ENCODE measurements at regions not wholly inside any gene's neighbourhood (a gene's known extent, or its start where the extent isn't known, plus 50 kb on each side); places are given as distances from the start of the nearest gene placed in this dataset.

DNA sequence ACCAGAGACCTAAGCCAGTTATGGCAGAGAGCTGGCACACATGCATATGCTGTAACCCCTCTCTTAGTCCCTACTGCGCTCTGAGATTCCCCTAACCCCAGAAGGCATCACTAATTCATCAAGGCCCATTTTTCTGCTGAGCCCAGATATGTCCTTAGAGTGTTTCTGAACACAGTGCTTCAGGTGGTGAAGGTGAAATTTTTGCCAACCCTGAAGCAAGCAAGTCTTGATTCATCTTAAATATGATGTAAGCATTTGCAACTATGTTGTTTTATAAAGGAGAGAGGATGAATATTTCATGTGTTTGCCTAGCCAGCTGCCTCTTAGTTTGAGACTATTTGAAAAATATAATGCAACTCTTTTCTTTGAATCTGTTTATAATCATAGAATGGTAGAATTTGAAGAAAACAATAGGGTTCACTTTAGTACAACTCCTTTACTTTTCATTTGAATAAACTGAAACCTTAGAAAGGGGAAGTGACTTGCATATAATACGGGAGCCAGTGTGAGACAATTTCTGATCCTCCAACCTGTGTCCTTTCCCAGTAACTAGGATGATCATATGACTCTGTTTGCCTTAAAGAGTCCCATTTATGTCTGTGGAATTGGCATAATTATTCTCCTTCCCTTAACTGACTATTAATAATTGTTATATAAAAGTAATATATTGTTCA, 194.3 kb upstream of the MTNR1B start:
- in situ Hi-C loops (cut with HindIII; ENCODE audit: low sequenced_read_pairs): no loop called here

DNA sequence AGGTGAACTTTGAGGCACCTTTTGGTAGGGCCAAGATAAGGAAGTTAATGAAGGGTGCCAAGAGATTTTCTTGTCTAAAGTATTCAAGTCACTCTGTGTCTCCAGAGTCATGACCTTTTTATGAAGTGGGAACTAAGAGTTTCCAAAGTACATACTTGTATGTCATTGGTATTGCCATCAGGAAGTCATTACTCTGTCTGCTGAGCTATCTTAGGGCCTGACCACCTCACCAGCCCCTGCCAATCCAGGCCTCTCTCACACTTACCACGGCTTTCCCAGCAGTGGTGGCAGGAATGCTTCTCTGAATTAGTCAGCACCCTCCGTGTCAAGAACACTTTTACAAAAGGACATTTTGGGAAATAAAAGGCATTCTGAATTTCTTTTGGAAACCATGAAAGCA, 192.8 kb upstream of the MTNR1B start:
- in situ Hi-C loops (cut with HindIII; ENCODE audit: low sequenced_read_pairs): no loop called here

DNA sequence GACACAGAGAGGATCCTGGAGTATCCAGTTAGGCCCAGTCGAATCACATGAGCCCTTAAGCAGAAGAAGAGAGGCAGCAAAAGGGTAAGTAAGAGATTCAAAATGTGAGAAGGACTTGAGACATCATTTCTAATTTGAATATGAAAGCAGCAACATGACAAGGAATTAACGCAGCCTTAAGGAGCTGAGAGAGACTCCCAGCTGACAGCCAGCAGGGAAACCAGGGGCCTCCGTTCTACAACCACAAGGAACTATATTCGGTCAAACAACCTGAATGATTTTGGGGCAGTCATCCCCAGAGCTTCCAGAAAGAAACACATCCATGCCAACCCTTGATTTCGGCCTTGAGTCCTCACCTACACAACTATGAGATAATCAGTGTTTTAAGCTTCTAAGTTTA, 189.7 kb upstream of the MTNR1B start:
- in situ Hi-C loops (cut with HindIII; ENCODE audit: low sequenced_read_pairs): no loop called here

DNA sequence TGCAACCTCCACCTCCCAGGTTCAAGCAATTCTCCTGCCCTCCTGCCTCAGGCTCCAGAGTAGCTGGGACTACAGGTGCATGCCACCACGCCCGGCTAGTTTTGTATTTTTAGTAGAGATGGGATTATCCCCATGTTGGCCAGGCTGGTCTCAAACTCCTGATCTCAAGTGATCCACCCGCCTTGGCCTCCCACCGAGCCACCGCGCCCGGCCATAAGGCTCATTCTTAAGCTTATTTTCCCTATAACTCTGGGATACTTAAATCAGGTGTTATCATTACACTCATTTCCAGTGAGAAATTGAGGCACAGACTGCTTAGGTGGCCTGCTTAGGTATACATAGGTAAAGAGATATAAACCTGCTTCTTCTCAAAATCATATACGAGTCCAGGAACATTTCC, 188.3 kb upstream of the MTNR1B start:
- in situ Hi-C loops (cut with HindIII; ENCODE audit: low sequenced_read_pairs): no loop called here

DNA sequence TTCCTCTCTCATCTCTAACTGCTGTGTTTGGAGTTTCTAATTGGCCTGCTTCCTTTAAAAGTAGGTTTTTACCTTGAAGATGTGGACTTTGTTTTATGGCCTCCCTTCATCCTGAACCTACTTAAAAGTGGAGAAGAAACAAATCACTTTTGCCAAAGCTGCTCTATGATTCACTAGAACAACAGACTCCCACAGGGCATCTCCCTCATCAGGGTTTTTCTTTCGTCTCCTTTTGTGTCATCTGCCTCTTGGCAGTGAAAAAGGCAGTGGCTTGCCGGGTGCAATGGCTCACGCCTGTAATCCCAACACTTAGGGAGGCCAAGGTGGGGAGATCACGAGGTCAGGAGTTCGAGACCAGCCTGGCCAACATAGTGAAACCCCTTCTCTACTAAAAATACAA, 186.6 kb upstream of the MTNR1B start:
- in situ Hi-C loops (cut with HindIII; ENCODE audit: low sequenced_read_pairs): no loop called here

DNA sequence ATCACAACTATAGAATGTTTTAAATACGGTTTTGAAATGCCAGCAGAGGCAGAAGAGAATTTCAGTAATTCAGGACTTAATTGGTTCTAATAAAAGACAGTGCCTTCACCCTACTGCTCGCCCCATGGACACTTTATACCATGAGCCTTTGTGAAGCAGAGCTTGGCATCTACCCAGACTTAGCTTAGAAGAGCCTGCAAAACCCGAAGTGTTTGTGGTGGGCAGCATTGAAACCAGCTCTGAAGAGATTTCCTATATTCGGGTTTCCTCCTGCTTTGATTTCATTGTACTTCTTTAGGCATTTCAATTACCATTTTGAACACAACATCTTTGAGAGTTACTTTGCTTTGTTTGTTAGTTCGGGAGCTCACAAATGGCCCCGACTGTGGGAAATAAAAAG, 185.1 kb upstream of the MTNR1B start:
- in situ Hi-C loops (cut with HindIII; ENCODE audit: low sequenced_read_pairs): no loop called here

DNA sequence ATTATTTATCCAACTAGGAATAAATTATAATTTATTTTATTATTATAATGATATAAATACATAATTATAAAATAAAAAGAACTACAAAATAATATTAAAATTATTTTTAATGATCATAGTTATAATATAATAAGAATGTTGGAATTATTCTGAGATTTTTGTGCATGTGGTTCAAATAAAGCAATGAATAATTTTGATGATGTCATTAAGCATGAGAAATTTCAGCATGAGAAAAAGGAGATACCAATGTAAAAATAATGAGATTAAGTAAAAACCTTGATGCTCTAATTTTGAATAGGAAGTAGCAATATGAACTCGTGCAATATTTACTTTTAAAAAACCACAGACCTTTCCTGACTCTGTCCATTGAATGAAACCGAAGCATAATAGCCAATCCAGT, 181.8 kb upstream of the MTNR1B start:
- in situ Hi-C loops (cut with HindIII; ENCODE audit: low sequenced_read_pairs): no loop called here

DNA sequence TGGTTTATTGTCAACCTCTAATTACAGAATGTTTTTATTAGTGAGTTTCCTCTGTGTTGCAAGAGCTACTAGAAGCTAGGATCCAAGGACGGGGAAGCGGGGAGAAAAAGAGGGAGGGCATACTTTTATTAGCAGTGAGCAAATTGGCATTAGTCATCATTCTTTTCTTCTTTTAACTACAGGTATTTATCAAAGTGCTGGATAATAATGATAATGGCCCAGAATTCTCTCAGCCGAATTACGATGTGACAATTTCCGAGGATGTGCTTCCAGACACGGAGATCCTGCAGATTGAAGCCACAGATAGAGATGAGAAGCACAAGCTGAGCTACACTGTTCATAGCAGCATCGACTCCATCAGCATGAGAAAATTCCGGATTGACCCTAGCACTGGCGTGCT, 179.7 kb upstream of the MTNR1B start:
- in situ Hi-C loops (cut with HindIII; ENCODE audit: low sequenced_read_pairs): no loop called here

DNA sequence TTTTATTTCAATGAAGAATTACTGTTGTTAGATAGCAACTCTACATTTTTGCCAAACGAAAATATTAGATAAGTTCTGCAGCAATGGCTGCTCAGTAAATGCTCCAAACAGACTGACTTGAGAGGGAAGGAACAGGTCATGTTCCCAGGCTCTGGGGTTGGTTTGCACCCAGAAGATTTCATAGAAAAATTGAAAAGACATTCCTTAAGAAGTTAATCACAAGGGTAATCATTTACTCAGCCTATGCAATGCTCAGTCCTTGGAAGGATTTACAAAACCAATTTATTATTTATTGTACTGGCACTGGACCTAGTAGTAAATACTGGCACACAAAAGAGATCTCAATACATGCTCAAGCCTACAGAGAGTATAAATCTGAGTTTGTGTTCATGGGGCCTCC, 179.1 kb upstream of the MTNR1B start:
- in situ Hi-C loops (cut with HindIII; ENCODE audit: low sequenced_read_pairs): no loop called here

DNA sequence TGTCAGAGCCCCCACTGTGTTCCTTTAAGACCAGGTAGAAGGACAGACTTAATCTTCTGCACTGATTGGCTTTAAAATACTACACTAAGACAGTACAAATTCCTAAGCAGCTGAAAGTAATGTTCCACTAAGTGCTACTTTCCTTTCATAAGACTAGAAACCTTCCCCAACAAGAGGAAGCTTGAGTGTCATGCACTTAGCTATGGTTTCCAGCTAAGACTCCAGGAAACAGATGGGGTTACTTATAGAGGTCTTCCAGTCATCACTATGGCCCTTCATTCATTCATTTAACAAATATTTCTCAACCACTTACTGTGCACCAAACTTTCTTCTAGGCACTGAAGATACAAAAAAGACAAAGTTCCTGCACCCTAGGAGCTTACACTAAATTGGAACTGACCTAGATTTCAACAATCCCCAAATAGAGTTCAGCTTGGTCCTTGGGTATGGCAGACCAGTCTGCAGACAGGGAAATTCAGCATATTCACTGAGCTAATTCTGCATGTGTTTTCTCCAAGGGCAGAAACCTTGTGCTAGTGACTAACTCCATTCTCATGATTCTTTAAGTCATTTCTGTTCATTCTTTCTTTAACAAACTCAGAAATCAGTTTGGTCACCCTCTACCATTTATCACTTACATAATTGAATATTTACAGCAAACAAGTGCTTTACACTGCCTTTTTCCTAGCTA, 178.4 kb upstream of the MTNR1B start:
- in situ Hi-C loops (cut with HindIII; ENCODE audit: low sequenced_read_pairs): no loop called here

DNA sequence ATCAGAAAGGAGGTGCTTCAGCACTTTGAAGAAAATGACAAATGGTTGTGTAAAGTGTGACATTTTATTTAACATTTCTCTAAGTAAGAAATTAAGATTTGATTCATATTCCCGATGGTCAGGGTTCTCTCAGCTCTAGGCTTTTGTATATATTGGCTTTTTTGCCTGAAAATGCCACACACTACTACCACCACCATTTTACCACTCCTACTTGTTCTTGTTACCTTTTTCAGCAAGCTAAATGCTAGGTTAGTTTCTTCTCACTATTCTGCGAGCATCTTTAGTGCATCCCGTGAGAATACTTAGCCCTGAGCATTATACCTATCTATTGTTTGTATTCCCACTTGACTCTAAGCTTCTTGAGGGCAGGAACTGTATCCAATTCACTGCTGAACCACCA, 177.6 kb upstream of the MTNR1B start:
- in situ Hi-C loops (cut with HindIII; ENCODE audit: low sequenced_read_pairs): no loop called here

DNA sequence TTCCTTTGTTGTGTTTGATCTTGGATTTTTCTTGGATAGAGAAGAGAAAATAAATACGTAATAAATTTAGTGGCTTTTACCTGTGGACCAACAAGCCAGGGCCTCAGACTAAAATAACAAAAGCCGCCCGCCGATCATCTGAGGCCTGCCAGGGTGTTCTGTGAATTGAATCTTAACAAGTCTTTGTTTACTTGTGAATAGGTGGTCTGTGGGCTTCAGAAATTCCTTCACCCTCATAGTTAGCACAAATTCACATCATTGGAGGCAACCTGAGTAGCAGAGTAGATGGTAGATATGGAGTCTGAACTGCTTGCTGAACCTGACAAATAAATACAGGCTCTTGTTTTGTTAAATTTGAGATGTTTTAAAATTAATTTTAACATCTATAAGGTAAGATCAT, 176.3 kb upstream of the MTNR1B start:
- in situ Hi-C loops (cut with HindIII; ENCODE audit: low sequenced_read_pairs): no loop called here

DNA sequence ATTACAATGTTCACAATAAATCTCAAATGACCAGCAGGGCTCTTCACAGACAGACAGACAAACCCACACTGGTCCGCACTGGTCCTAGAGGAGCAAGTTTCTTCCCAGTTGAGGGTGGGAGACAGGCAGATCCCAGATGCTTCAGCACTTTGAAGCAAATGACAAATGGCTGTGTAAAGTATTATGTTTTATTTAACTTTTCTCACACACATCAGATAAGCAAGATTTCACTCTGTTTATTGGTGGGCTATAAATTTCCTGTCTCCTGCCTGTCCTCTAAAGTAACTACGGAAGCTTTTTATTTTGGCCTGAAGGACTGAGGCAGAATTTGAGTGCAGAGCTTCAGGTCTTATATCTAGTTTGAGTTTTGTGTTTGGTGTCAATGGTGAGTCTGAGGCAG, 174.7 kb upstream of the MTNR1B start:
- in situ Hi-C loops (cut with HindIII; ENCODE audit: low sequenced_read_pairs): no loop called here

DNA sequence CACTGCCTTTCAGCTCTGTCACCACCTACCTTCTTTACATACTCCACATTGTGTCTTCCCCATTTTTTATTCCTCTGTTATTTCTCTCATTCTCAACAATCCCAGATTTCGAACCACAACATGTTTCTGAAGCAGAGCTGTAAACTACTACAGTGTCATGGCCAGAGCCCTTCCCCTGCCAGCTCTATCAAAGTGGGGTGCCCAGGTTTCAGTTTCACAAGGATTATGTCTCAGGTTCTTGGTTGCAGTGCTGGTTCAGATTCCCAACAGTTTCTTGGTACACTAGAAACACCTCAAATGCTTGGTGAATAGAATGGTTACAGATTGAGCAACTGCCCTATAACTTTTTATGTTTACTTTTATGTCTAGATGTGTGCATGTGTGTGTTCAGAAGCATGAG, 172.7 kb upstream of the MTNR1B start:
- in situ Hi-C loops (cut with HindIII; ENCODE audit: low sequenced_read_pairs): no loop called here

DNA sequence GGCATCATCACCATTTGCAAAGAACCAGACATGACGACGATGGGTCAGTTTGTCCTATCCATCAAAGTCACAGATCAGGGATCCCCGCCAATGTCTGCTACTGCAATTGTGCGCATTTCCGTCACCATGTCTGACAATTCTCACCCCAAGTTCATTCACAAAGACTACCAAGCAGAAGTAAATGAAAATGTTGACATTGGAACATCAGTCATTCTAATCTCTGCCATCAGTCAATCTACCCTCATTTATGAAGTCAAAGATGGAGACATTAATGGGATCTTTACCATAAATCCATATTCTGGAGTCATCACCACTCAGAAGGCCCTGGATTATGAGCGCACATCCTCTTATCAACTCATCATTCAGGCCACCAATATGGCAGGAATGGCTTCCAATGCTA, 171.6 kb upstream of the MTNR1B start:
- in situ Hi-C loops (cut with HindIII; ENCODE audit: low sequenced_read_pairs): no loop called here

DNA sequence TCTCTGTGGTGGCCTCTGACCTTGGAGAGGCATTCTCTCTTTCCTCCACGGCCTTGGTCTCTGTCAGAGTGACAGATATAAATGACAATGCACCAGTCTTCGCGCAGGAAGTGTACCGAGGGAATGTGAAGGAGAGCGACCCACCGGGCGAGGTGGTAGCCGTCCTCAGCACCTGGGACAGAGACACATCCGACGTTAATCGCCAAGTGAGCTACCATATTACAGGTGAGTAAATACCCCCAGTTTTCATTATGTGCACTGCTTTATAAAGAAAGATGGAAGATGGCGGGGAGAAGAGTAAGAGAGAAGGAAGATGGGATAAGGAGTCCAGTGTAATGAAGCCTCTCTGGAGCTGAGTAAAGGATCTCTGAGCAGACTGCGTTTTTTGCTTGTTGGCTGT, 167.8 kb upstream of the MTNR1B start:
- in situ Hi-C loops (cut with HindIII; ENCODE audit: low sequenced_read_pairs): no loop called here

DNA sequence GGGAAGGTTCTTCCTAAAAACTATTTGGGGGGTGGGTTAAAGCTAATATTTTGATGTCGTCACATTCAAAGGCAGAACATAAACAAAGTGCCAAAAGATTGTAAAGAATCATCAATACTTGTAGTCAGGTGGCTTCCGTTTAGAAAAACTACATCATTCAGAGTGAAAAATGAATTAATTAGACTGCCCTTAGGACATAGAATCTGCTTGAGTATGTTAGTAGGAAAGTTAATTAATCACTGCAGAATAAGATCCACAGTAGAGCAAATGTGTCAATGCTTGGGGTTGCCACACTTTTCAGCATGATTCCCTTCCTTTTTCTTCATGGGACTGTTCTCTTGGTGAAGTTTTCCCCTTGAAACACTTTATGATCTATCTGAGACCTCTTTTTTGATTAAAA, 166.8 kb upstream of the MTNR1B start:
- in situ Hi-C loops (cut with HindIII; ENCODE audit: low sequenced_read_pairs): no loop called here

DNA sequence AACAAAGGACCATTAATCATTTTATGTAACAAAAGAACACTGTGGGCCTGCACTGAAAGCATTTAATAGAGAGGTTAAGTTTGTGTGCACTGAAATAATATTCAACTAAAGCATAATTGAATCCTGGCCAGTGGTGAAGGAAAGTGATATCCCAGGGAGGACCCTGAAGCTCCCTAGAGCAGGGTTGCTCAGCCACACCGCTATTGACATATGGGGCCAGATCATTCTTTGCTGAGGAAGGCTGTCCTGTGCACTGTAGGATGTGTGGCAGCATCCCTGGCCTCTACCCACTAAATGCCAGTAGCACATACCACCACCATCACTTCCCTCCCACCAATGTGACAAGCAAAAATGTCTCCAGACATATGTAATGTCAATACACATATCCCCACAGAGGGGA, 166.1 kb upstream of the MTNR1B start:
- in situ Hi-C loops (cut with HindIII; ENCODE audit: low sequenced_read_pairs): no loop called here

DNA sequence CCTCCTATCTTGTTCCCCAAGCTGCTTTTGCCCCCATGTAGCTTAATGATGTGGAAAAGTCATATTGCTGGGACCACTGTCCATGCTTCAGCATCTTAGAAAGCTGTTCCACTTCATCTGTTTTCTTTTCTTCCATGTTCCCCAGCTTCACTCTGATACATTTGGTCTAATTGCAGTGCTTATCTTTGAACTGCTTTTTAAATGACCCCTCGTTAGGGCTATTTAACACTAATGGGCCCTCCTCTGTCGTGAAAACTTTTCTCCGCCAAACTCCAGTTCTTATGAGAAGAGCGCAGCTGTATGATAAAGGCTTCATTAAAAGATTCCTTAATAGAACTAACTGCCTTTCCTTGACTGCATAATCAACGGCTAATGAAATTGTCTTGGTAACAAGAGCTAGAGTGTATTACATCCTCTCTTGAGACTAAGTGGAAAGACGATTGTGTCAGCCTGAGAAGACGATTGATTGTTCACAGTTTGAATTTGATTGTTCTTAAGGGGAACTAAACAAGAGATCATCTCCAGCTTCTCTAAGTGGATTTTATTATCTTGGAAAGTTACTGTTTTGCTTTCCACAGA, 165.0 kb upstream of the MTNR1B start:
- in situ Hi-C loops (cut with HindIII; ENCODE audit: low sequenced_read_pairs): no loop called here

DNA sequence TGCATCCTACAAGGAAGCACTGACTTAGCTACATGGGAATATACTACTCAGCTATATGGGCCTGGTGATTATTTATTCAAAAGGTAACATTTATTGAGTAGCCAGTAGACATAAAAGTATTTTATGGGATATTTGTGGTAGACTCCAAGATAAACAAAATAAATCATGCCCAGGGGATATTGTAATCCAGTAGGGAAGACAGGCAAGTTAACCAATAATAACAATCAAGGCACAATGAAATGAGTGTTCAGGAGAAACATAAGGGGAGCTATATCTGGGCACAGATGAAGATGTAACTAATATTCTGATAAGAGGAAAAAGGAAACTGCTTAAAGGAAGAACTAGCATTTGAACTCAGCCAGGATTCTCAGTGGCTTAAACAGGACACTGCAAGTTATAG, 161.4 kb upstream of the MTNR1B start:
- in situ Hi-C loops (cut with HindIII; ENCODE audit: low sequenced_read_pairs): no loop called here

DNA sequence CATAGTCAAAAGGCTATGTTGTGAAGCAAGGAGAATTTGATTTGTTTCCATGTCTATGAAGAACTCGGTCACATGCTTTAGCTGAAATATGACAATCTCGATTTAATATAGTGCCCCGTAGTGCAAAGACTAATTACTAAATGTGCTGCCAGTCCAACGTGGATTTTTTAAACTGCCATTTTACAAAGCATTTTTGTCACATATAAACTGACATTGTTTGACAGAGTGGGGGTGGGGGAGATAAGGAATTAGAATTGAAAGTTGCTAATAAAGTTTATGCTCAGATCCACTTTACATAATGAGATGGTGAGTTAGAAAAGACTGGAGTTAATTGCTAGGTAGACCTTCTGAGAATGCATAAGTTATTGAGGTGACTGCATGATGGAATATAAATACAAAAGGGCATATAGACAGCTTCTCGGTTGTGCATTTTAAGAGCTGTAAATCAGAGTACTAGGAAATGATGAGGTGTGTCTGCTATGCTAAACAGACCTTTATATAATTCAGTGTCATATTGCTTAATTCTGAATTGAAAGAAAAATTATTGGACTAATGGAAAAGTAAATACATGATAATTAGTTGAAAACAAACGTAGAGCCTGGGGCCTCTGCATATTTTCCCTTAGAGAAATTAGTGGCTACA, 158.9 kb upstream of the MTNR1B start:
- in situ Hi-C loops (cut with HindIII; ENCODE audit: low sequenced_read_pairs): no loop called here

DNA sequence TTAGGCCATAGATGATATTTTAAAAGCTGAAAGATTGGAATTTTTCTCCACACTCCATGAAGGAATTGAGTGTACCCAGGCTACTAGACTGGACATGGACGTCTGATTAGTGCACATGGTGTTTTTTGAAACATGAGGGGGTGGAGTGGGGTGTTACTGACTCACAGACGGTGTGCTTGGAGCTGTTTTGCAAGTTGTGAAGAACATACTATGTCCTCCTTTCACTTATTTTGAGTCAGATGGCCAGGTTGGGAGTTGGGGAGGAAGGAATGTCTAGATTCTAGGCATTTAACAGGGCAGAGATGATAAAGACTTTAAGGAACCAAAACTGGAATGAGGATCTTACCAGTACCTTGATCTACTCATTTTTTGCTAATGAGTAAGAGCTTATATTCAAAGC, 158.1 kb upstream of the MTNR1B start:
- in situ Hi-C loops (cut with HindIII; ENCODE audit: low sequenced_read_pairs): no loop called here

Measured in endothelial cell of hepatic sinusoid (primary cell).